Suprapubic skin (tissue), 4 donors: ENCODE measurements at regions not wholly inside any gene's neighbourhood (a gene's known extent, or its start where the extent isn't known, plus 50 kb on each side); places are given as distances from the start of the nearest gene placed in this dataset.

Experiments
- DNase-seq, 2 donors: peaks; one replicate each; pipeline ENCODE4 v3.0.0-alpha.2; 2019; ENCODE audit warnings: low spot score in 2 of 2
- H3K27ac ChIP-seq: fragments of 200-600 bp; sonication (generic); one replicate; pipeline ENCODE4 v1.5.1; 2019
- H3K27me3 ChIP-seq: fragments of 200-600 bp; sonication (generic); one replicate; pipeline ENCODE4 v1.5.1; 2019
- H3K36me3 ChIP-seq: fragments of 200-600 bp; sonication (generic); one replicate; pipeline ENCODE4 v1.5.1; 2019
- H3K4me1 ChIP-seq: fragments of 200-600 bp; sonication (generic); one replicate; pipeline ENCODE4 v1.5.1; 2019
- H3K4me3 ChIP-seq: fragments of 200-600 bp; sonication (generic); one replicate; pipeline ENCODE4 v1.5.1; 2019; ENCODE audit warnings: mild to moderate bottlenecking
- H3K9me3 ChIP-seq: fragments of 200-600 bp; sonication (generic); one replicate; pipeline ENCODE4 v1.5.1; 2019
- EP300 ChIP-seq: sonication (generic); formaldehyde crosslinking; IDR thresholded peaks from one replicate; pipeline ENCODE4 v1.6.1; 2017; ENCODE audit warnings: antibody characterized with exemption
- POLR2A ChIP-seq, 2 donors: fragments of 450-650 bp; IDR thresholded peaks; one replicate each; pipeline ENCODE4 v1.6.1; 2017; ENCODE audit warnings: antibody characterized with exemption in 2 of 2, mild to moderate bottlenecking in 2 of 2, moderate library complexity in 2 of 2
- POLR2AphosphoS5 ChIP-seq, 3 donors: sonication (generic); formaldehyde crosslinking; IDR thresholded peaks; one replicate each; pipeline ENCODE4 v1.6.1; 2017; ENCODE audit warnings: antibody characterized with exemption in 3 of 3
- WGBS: methylation state at CpG from one replicate; pipeline ENCODE4 v1.1.5; 2018; 5-methylcytosine and 5-hydroxymethylcytosine counted together
- TF ChIP-seq, protein P1 (sequence below), 2 donors: fragments of 200-600 bp in 1 of 2; fragments of 450-650 bp in 1 of 2; sonication (generic) in 1 of 2; IDR thresholded peaks; one replicate each; pipeline ENCODE4 v1.5.1; 2016 to 2019; ENCODE audit warnings: antibody characterized with exemption in 2 of 2, mild to moderate bottlenecking in 1 of 2, moderate library complexity in 1 of 2

DNA sequence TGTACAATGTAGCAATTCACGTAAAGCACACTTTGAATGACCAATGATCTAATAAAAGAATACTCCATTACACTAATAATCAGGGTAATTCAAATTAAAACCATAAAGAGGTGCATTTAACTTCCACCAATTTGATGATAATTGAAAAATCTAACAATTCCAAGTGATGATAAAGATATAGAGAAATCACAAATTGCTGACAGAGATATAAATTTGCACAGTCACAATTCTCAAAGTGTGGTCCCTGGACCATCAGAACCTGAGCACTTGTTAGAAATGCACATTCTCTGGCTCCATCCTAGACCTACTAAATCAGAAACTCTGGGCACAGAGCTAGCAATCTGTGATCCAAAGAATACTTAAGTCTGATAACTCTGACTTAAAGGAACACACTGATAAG is 165.8 kb upstream of the DCC start:
- Histone ChIP-seq H3K4me3 (no peak overlapping the region), H3K27ac (no peak overlapping the region), H3K27me3 (no peaks in the 10 kb centered on the region), H3K36me3 (no peaks in the 10 kb centered on the region), H3K4me1 (no peaks in the 10 kb centered on the region), H3K9me3 (no peaks in the 10 kb centered on the region)
- TF ChIP-seq, protein P1, sequence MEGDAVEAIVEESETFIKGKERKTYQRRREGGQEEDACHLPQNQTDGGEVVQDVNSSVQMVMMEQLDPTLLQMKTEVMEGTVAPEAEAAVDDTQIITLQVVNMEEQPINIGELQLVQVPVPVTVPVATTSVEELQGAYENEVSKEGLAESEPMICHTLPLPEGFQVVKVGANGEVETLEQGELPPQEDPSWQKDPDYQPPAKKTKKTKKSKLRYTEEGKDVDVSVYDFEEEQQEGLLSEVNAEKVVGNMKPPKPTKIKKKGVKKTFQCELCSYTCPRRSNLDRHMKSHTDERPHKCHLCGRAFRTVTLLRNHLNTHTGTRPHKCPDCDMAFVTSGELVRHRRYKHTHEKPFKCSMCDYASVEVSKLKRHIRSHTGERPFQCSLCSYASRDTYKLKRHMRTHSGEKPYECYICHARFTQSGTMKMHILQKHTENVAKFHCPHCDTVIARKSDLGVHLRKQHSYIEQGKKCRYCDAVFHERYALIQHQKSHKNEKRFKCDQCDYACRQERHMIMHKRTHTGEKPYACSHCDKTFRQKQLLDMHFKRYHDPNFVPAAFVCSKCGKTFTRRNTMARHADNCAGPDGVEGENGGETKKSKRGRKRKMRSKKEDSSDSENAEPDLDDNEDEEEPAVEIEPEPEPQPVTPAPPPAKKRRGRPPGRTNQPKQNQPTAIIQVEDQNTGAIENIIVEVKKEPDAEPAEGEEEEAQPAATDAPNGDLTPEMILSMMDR (IDR thresholded peaks at IDR 0.05) = no peak
- TF ChIP-seq POLR2A (IDR thresholded peaks at IDR 0.05) = no peak
- no peak for TF ChIP-seq POLR2AphosphoS5 (IDR thresholded peaks at IDR 0.05)
- TF ChIP-seq EP300 = no peak
- DNase-seq = no peak
- 98% methylated on average over 1 of the region's 1 CpG for WGBS

DNA sequence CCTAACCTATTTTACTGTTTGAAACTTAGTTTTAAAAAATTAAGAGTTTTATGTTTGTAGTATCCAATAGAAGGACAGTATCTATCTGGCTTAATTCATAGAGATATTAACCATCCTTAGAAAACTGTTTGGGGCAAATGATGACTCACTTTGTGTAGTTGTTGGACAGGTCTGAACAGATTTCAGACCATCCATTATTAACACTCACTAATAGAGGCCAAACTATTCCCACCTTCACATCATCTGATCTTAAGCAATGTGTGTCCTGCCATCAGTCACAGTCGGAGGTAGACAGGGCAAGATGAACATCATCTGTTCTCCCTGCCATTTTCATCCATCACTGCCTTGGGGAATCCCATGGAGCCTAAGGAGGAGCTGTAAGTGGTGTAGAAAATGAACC is 164.6 kb upstream of the DCC start:
- Histone ChIP-seq H3K27ac (no peak overlapping the region), H3K36me3 (no peaks in the 10 kb centered on the region), H3K27me3 (no peaks in the 10 kb centered on the region), H3K4me1 (no peaks in the 10 kb centered on the region), H3K4me3 (no peak overlapping the region), H3K9me3 (no peaks in the 10 kb centered on the region)
- no peak for DNase-seq
- TF ChIP-seq POLR2A (IDR thresholded peaks at IDR 0.05) = no peak
- TF ChIP-seq POLR2AphosphoS5 (IDR thresholded peaks at IDR 0.05) = no peak
- TF ChIP-seq EP300 = no peak
- 47% methylated on average over 1 of the region's 1 CpG for WGBS

DNA sequence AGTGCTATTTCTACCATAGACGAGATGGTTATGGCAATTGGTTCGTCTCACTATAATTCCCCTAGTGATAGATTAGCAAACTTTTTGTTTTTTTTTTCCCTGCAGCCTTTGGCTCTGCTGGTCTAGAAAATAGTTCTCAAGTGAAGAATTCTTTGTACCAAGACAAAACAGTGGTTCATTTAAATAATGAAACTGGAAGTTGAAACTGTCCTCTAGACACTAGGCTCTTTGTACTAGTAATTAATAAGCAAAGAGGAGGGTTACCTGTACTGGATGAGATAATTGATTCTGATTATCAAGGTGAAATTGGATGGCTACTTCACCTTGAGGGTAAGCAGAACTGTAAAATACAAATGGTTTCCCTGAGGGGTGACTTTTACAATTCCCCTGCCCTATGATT is 156.9 kb upstream of the DCC start:
- Histone ChIP-seq H3K36me3 (no peaks in the 10 kb centered on the region), H3K27me3 (no peaks in the 10 kb centered on the region), H3K9me3 (no peaks in the 10 kb centered on the region), H3K27ac (no peak overlapping the region), H3K4me1 (no peaks in the 10 kb centered on the region), H3K4me3 (no peak overlapping the region)
- no peak for DNase-seq
- TF ChIP-seq EP300 (no peak), POLR2AphosphoS5 (IDR thresholded peaks at IDR 0.05) (no peak), POLR2A (IDR thresholded peaks at IDR 0.05) (no peak)
- TF ChIP-seq, protein P1 (IDR thresholded peaks at IDR 0.05) = no peak
- 94% methylated on average over 2 of the region's 2 CpGs for WGBS

DNA sequence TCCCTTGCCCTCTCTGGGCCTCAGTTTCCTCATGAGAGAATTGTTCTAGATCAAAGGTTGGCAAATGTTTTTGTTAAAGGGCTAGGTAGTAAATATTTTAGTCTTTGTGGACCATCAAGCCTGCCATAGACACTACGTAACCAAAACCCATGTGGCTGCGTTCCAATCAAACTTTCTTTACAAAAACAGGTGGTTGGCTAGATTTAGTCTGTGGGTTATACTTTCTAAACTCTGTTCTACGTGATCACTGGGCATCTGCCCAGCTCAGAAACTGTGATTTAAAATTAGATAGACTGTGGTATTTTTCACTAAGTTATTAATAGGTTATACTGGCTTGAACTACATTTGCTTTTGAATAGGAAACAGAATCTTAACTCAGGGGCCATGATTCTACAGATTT is 149.8 kb upstream of the DCC start:
- Histone ChIP-seq H3K36me3 (no peaks in the 10 kb centered on the region), H3K9me3 (no peaks in the 10 kb centered on the region), H3K27me3 (no peaks in the 10 kb centered on the region), H3K4me1 (no peaks in the 10 kb centered on the region), H3K4me3 (no peak overlapping the region), H3K27ac (no peak overlapping the region)
- TF ChIP-seq POLR2A (IDR thresholded peaks at IDR 0.05) = no peak
- TF ChIP-seq EP300 = no peak
- TF ChIP-seq, protein P1 (IDR thresholded peaks at IDR 0.05) = no peak
- no peak for TF ChIP-seq POLR2AphosphoS5 (IDR thresholded peaks at IDR 0.05)
- WGBS = 68% methylated on average over 3 of the region's 3 CpGs
- no peak for DNase-seq

DNA sequence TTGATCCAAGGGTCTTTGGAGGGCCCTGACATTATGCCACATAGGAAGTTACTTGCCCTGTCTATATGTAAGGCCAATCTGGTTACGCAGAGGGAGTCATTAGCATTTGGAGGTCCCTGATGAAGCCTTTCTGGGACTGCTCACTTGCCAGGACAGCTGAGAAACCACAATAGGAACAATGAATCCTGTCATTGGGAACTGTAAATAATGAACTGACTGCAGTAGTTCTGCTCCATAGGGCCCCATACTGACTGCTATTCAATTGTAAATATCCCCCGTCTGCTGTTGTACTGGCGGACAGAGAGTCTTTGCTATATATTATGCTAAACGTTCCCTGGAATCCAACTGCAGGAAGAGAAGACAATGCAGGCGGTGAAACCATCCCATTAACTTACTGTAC is 149.4 kb upstream of the DCC start:
- Histone ChIP-seq H3K4me1 (no peaks in the 10 kb centered on the region), H3K27me3 (no peaks in the 10 kb centered on the region), H3K36me3 (no peaks in the 10 kb centered on the region), H3K27ac (no peak overlapping the region), H3K4me3 (no peak overlapping the region), H3K9me3 (no peaks in the 10 kb centered on the region)
- 49% methylated on average over 5 of the region's 5 CpGs for WGBS
- TF ChIP-seq, protein P1 (IDR thresholded peaks at IDR 0.05) = no peak
- no peak for TF ChIP-seq POLR2AphosphoS5 (IDR thresholded peaks at IDR 0.05)
- no peak for TF ChIP-seq EP300
- no peak for TF ChIP-seq POLR2A (IDR thresholded peaks at IDR 0.05)
- DNase-seq = no peak

- no peaks in the 10 kb centered on the region for H3K9me3 ChIP-seq
- H3K27ac ChIP-seq = no peak overlapping the region
- no peaks in the 10 kb centered on the region for H3K4me1 ChIP-seq
- no peak for DNase-seq
- no peaks in the 10 kb centered on the region for H3K36me3 ChIP-seq
- 88% methylated on average over 1 of the region's 1 CpG for WGBS
- no peak overlapping the region for H3K4me3 ChIP-seq
- H3K27me3 ChIP-seq = no peaks in the 10 kb centered on the region
- TF ChIP-seq POLR2AphosphoS5 (IDR thresholded peaks at IDR 0.05) (no peak), POLR2A (IDR thresholded peaks at IDR 0.05) (no peak)
- TF ChIP-seq, protein P1 (IDR thresholded peaks at IDR 0.05) = no peak
These were observed 139.6 kb upstream of the DCC start for GRCh38 chr18:52200406-52200805.
